Adipocyte (in vitro differentiated cells): ENCODE measurements at regions not wholly inside any gene's neighbourhood (a gene's known extent, or its start where the extent isn't known, plus 50 kb on each side); places are given as distances from the start of the nearest gene placed in this dataset.

Experiments
- DNase-seq: peaks from one replicate; pipeline ENCODE4 v3.0.0-alpha.2; 2015; ENCODE audit warnings: low read depth
- H3K27me3 ChIP-seq: replicated peaks from 2 replicates; pipeline ENCODE4 v1.7.0; 2013; ENCODE audit warnings: mild to moderate bottlenecking, low read length, moderate library complexity; ENCODE audit not compliant: control insufficient read depth, insufficient read depth
- H3K36me3 ChIP-seq: 2 replicates; pipeline ENCODE4 v1.7.0; 2013; ENCODE audit warnings: low read length, mild to moderate bottlenecking, moderate library complexity; ENCODE audit not compliant: control insufficient read depth, insufficient read depth, severe bottlenecking
- H3K4me1 ChIP-seq: 2 replicates; pipeline ENCODE4 v1.7.0; 2013; ENCODE audit warnings: mild to moderate bottlenecking, low read length, moderate library complexity; ENCODE audit not compliant: control insufficient read depth, insufficient read depth
- H3K4me3 ChIP-seq: 2 replicates; pipeline ENCODE4 v1.7.0; 2013; ENCODE audit warnings: mild to moderate bottlenecking, low read length, moderate library complexity
- H3K9ac ChIP-seq: 2 replicates; pipeline ENCODE4 v1.7.0; 2013; ENCODE audit warnings: mild to moderate bottlenecking, low read length, moderate library complexity
- H3K9me3 ChIP-seq: 2 replicates; pipeline ENCODE4 v1.7.0; 2013; ENCODE audit warnings: mild to moderate bottlenecking, low read length, moderate library complexity; ENCODE audit not compliant: control insufficient read depth

DNA sequence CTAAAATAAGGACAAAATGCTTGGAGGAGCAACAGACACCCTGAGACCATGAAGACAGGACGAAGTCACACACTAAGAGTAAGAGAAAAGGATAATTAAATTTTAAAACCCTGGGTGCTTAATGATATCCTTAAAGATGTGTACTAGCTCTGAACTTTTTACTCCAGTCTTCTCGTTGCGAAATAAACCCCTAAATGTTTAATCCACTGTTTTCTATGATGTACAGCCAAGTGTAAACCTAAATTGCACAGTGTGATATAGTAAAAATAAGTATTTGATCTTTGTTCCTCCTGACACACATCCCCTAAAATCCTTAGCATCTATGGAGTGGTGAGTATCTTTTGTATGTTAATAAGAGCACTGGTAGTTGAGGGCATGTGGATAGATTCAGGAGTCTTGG lies 157.5 kb upstream of the PKDCC start:
- Histone ChIP-seq H3K9ac (no peak overlapping the region), H3K9me3 (no peaks in the 10 kb centered on the region), H3K4me1 (peaks cover 12% of the 10 kb centered on the region), H3K4me3 (no peak overlapping the region), H3K36me3 (no peaks in the 10 kb centered on the region), H3K27me3 (no peaks in the 10 kb centered on the region)
- no peak for DNase-seq

DNA sequence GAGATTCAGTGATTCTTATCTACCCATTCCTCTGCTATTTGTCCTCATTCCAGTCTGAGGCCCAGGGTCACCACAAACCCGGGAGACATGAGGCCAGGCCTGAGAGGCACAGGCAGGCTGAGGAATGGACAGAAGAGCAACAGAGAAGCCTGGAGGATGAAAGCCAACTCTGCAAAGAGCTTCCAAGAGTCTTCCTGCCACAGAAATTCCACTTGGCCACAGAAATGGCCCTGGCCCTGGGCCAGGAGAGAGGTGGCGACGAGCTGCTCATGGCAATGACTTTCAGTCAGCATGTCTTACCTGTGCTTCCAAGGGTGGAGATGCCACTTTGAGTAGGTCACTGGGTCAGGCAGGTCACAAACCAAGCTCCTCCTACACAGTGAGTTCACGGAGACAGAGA lies 155.3 kb upstream of the PKDCC start:
- Histone ChIP-seq H3K4me1 (no peaks in the 10 kb centered on the region), H3K9me3 (no peaks in the 10 kb centered on the region), H3K9ac (no peak overlapping the region), H3K36me3 (no peaks in the 10 kb centered on the region), H3K27me3 (no peaks in the 10 kb centered on the region), H3K4me3 (no peak overlapping the region)
- no peak for DNase-seq

DNA sequence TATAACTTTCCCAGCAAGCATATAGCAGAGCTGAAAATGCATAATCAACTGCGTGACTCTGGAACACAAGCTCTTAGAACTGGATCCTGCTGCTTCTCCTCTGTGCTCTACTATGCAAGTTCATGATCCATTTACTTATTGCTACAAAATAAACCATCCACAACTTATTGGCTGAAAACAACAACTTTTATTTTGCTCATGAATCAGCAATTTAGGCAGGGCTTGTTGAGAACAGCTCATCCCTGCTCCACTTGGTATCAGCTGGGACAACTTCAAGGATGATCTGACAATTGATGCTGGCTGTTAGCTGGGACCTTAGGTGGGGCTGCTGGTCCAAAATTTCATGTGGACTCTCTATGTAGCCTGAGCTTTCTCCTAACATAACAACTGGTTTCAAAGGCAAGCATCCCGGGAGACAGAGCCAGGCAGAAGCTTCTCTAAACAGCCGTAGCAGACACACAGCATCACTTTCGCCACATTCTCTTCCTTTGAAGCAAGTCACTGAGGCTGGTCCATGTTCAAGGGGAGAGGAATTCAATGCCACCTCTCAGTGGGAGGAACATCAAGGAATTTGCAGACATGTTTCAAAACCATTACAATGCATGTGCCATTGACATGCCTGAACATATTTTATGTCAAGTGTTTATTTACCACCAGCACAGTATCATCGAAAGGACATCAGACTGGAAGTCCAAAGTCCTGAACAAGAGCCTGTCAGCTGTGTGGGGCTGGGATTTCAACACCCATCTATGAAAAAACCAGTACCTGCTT lies 153.1 kb upstream of the PKDCC start:
- no peak overlapping the region for H3K9ac ChIP-seq
- DNase-seq, result no peak
- H3K27me3 ChIP-seq, result no peaks in the 10 kb centered on the region
- H3K4me1 ChIP-seq, result peaks cover 10% of the 10 kb centered on the region
- H3K9me3 ChIP-seq, result no peaks in the 10 kb centered on the region
- H3K4me3 ChIP-seq, result no peak overlapping the region
- H3K36me3 ChIP-seq, result no peaks in the 10 kb centered on the region

DNA sequence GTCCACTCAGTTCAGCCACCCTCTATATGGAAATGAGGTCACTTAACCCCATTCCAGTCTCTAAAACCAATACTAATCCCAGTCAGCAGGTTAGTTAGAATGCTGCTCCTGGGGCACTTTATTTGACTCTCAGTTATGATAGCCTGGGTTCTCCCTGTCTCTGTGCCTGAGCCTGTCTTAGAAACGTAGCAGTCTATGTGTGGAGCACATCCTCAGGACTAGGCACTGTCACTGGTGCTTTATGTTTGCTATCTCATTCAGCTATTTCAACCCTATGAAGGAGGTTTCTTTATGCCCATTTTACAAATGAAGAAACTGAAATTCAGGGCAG lies 152.5 kb upstream of the PKDCC start:
- Histone ChIP-seq H3K9me3 (no peaks in the 10 kb centered on the region), H3K9ac (no peak overlapping the region)
- no peak for DNase-seq

GRCh38 chr2:41896186-41896846 lies 151.5 kb upstream of the PKDCC start:
- Histone ChIP-seq H3K4me3 (no peak overlapping the region), H3K27me3 (no peaks in the 10 kb centered on the region), H3K36me3 (no peaks in the 10 kb centered on the region), H3K9me3 (no peaks in the 10 kb centered on the region), H3K9ac (no peak overlapping the region), H3K4me1 (peaks cover 21% of the 10 kb centered on the region)
- DNase-seq, result no peak

More for the DNA sequence above, 152.5 kb upstream of the PKDCC start:
- Histone ChIP-seq H3K36me3 (no peaks in the 10 kb centered on the region), H3K27me3 (no peaks in the 10 kb centered on the region), H3K4me3 (no peak overlapping the region), H3K4me1 (peaks cover 15% of the 10 kb centered on the region)

DNA sequence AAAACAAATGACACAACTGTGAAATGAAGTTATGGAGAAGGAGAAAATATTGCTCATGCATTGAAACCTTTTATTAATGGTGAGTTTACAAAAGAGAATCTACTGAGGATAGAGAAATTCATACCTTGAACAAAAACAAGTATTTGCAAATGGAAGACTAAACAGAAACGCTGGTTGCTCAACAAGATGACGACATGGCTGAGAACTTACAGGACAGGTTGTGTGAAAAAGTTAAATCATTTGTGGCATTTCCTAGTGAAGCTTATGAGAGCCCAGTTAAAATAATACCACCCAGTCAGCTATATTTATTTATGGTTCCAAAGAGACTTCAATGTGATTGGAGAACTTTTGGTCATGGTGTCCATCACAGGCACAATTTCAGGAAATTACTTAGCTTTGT lies 148.6 kb upstream of the PKDCC start:
- no peaks in the 10 kb centered on the region for H3K27me3 ChIP-seq
- no peaks in the 10 kb centered on the region for H3K9me3 ChIP-seq
- no peak for DNase-seq
- H3K36me3 ChIP-seq, result no peaks in the 10 kb centered on the region
- H3K9ac ChIP-seq, result no peak overlapping the region
- H3K4me3 ChIP-seq, result no peak overlapping the region
- H3K4me1 ChIP-seq, result peaks cover 29% of the 10 kb centered on the region

DNA sequence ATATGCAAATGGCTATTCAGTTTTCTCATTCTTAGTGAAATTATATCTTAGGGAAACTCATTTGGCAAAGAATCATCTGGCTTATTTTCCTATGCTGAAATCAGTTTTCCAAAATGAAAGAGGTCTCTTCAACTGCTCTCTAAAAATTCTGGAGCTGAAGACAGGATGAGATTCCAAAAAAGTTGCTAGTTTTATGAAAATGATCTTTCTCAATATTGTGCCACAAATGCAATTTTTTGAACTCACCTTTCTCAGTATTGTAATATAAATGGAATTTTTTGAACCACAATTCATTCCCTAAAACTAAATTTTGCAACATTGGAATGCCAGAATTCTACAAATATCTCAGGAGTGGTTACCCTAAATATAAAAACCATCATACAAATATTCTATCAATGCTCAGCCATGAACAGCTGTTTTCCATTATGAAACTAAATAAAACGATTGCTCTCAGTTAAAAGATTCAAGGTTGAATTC lies 147.7 kb upstream of the PKDCC start:
- H3K4me3 ChIP-seq, result no peak overlapping the region
- H3K4me1 ChIP-seq, result peaks cover 34% of the 10 kb centered on the region
- no peaks in the 10 kb centered on the region for H3K27me3 ChIP-seq
- peak; percentile 32 for DNase-seq
- no peaks in the 10 kb centered on the region for H3K9me3 ChIP-seq
- H3K9ac ChIP-seq, result no peak overlapping the region
- H3K36me3 ChIP-seq, result no peaks in the 10 kb centered on the region

DNA sequence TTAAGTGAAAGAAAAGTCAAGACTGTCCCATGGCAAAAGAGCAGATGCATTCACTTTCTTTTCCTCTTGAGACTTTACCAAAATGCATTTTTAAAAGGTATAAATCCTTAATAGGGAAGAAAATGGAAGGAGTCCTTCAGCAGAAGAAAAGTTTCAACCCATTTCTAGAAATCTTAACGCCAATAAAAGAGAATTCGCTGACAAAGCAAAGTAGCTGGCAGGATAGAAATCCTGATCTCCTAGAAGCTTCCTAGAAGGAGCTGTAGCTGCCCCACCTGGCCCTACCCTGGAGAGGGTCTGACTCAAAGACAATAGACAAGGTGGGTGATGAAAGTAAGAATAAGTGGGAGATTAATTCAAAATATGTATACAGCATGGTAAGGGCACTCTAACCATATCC lies 144.9 kb upstream of the PKDCC start:
- peaks cover 53% of the 10 kb centered on the region for H3K4me1 ChIP-seq
- H3K9ac ChIP-seq, result no peak overlapping the region
- no peaks in the 10 kb centered on the region for H3K27me3 ChIP-seq
- H3K36me3 ChIP-seq, result no peaks in the 10 kb centered on the region
- DNase-seq, result no peak
- H3K4me3 ChIP-seq, result no peak overlapping the region
- no peaks in the 10 kb centered on the region for H3K9me3 ChIP-seq

- no peaks in the 10 kb centered on the region for H3K9me3 ChIP-seq
- no peaks in the 10 kb centered on the region for H3K27me3 ChIP-seq
- peak; percentile 25 for DNase-seq
Observed at GRCh38 chr2:41903474-41904135, 144.2 kb upstream of the PKDCC start.

GRCh38 chr2:41904459-41904858 lies 143.4 kb upstream of the PKDCC start:
- Histone ChIP-seq H3K9me3 (no peaks in the 10 kb centered on the region), H3K27me3 (no peaks in the 10 kb centered on the region), H3K4me1 (peaks cover 50% of the 10 kb centered on the region), H3K36me3 (no peaks in the 10 kb centered on the region), H3K9ac (no peak overlapping the region), H3K4me3 (no peak overlapping the region)
- no peak for DNase-seq

More at GRCh38 chr2:41903474-41904135, 144.2 kb upstream of the PKDCC start:
- Histone ChIP-seq H3K9ac (peak overlapping the region; percentile 27), H3K36me3 (no peaks in the 10 kb centered on the region), H3K4me3 (no peak overlapping the region), H3K4me1 (peaks cover 57% of the 10 kb centered on the region)

- DNase-seq, result no peak
- H3K4me3 ChIP-seq, result no peak overlapping the region
- no peak overlapping the region for H3K9ac ChIP-seq
- no peaks in the 10 kb centered on the region for H3K27me3 ChIP-seq
- peaks cover 37% of the 10 kb centered on the region for H3K4me1 ChIP-seq
- no peaks in the 10 kb centered on the region for H3K36me3 ChIP-seq
- H3K9me3 ChIP-seq, result no peaks in the 10 kb centered on the region
Observed at GRCh38 chr2:41905597-41906337, 142.1 kb upstream of the PKDCC start.
